ENCODE measurements at regions not wholly inside any gene's neighbourhood (a gene's known extent, or its start where the extent isn't known, plus 50 kb on each side); places are given as distances from the start of the nearest gene placed in this dataset.

DNA sequence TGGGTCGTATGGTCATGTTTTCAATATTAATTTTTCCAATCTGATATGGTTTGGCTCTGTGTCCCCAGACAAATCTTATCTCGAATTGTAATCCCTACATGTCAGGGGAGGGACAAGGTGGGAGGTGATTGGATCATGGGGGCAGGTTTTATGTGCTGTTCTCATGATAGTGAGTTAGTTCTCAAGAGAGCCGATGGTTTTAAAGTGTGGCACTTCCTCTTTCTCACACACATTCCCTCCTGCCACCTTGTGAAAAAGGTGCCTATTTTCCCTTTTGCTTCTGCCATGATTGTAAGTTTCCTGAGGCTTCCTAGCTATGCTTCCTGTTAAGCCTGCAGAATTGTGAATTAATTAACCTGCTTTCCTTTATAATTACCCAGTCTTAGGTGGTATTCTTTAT lies 309.1 kb upstream of the GRIN3A start:
- Histone ChIP-seq H3K79me2 (ENCODE audit: control insufficient read depth, insufficient read depth, low read length) (no peaks in the 10 kb centered on the region), H3K4me1 (ENCODE audit: control insufficient read depth in 2 of 2, insufficient read depth in 2 of 2, low read length in 2 of 2) (no peaks in the 10 kb centered on the region), H3K4me2 (replicated peaks; ENCODE audit: low read depth, low read length, poor library complexity, severe bottlenecking) (no peak overlapping the region), H3K9ac (ENCODE audit: low read length) (no peak overlapping the region), H3K36me3 (replicated peaks in 1 of 2; ENCODE audit: control extremely low read depth in 1 of 2, control insufficient read depth in 1 of 2, extremely low read depth in 1 of 2, insufficient read depth in 2 of 2, low read length in 1 of 2) (no peaks in the 10 kb centered on the region), H4K20me1 (ENCODE audit: control insufficient read depth, insufficient read depth, low read length, poor library complexity, severe bottlenecking) (no peaks in the 10 kb centered on the region), H3K9me3 (ENCODE audit: control extremely low read depth in 1 of 3, control insufficient read depth in 2 of 3, insufficient read depth in 1 of 3, low read length in 2 of 3) (no peaks in the 10 kb centered on the region), H3K27ac (ENCODE audit: low read length in 2 of 2) (no peak overlapping the region), H2AFZ (ENCODE audit: insufficient read depth, low read depth, low read length, poor library complexity, severe bottlenecking) (no peak overlapping the region), H3K27me3 (replicated peaks in 1 of 4; ENCODE audit: control extremely low read depth in 1 of 4, control insufficient read depth in 3 of 4, insufficient read depth in 4 of 4, low read length in 3 of 4) (no peaks in the 10 kb centered on the region), H3K4me3 (ENCODE audit: control extremely low read depth in 1 of 5, extremely low read depth in 1 of 5, insufficient read depth in 1 of 5, low read depth in 2 of 5, low read length in 4 of 5) (no peak overlapping the region)
- no peak overlapping the region for H3K27ac Mint-ChIP-seq
- WGBS (ENCODE audit: insufficient coverage): no CpG with 5 or more reads among the region's 3 CpGs
- ChIA-PET CTCF (no interaction called here), POLR2A (no interaction called here)
- DNase-seq: no peak
- TF ChIP-seq EZH2 (IDR thresholded peaks at IDR 0.05; ENCODE audit: borderline replicate concordance, insufficient read depth, low read depth, low read length, poor library complexity, severe bottlenecking): no peak
- TF ChIP-seq, protein P1, sequence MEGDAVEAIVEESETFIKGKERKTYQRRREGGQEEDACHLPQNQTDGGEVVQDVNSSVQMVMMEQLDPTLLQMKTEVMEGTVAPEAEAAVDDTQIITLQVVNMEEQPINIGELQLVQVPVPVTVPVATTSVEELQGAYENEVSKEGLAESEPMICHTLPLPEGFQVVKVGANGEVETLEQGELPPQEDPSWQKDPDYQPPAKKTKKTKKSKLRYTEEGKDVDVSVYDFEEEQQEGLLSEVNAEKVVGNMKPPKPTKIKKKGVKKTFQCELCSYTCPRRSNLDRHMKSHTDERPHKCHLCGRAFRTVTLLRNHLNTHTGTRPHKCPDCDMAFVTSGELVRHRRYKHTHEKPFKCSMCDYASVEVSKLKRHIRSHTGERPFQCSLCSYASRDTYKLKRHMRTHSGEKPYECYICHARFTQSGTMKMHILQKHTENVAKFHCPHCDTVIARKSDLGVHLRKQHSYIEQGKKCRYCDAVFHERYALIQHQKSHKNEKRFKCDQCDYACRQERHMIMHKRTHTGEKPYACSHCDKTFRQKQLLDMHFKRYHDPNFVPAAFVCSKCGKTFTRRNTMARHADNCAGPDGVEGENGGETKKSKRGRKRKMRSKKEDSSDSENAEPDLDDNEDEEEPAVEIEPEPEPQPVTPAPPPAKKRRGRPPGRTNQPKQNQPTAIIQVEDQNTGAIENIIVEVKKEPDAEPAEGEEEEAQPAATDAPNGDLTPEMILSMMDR (IDR thresholded peaks at IDR 0.05): no peak
- H3K4me3 Mint-ChIP-seq: no peak overlapping the region
- H3K27me3 Mint-ChIP-seq: no peaks in the 10 kb centered on the region
- intact Hi-C loops (cut with micrococcal nuclease): no loop called here
- ATAC-seq (ENCODE audit: low read depth): no peak
- H3K4me1 Mint-ChIP-seq: peaks cover 9% of the 10 kb centered on the region
- no peaks in the 10 kb centered on the region for H3K9me3 Mint-ChIP-seq (ENCODE audit: insufficient read depth)

DNA sequence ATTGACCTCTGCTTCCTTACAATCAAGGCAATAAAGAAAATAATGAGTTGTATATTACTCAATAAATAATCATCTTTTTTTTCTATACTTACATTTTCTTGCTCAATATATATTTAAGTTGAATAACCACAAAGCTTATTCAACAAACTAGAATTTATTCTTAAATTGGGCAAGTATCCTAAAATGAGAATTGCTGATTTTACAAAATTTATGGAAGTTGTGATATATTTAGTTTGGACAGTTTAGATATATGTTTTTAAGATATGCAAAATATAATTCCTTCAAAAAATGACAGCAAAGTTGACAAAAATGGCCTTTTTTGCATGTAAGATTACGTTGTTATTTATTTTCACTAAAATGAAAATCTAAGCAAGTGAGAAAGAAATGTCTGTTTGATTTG lies 305.7 kb upstream of the GRIN3A start:
- H3K36me3 ChIP-seq (replicated peaks in 1 of 2; ENCODE audit: control extremely low read depth in 1 of 2, control insufficient read depth in 1 of 2, extremely low read depth in 1 of 2, insufficient read depth in 2 of 2, low read length in 1 of 2): no peaks in the 10 kb centered on the region
- no peak for ATAC-seq (ENCODE audit: low read depth)
- ChIA-PET CTCF (no interaction called here), POLR2A (no interaction called here)
- no peaks in the 10 kb centered on the region for H3K27me3 Mint-ChIP-seq
- no peak overlapping the region for H3K27ac Mint-ChIP-seq
- H3K9me3 Mint-ChIP-seq (ENCODE audit: insufficient read depth): no peaks in the 10 kb centered on the region
- H2AFZ ChIP-seq (ENCODE audit: insufficient read depth, low read depth, low read length, poor library complexity, severe bottlenecking): no peak overlapping the region
- H3K9me3 ChIP-seq (ENCODE audit: control extremely low read depth in 1 of 3, control insufficient read depth in 2 of 3, insufficient read depth in 1 of 3, low read length in 2 of 3): no peaks in the 10 kb centered on the region
- no peak overlapping the region for H3K4me3 Mint-ChIP-seq
- H3K79me2 ChIP-seq (ENCODE audit: control insufficient read depth, insufficient read depth, low read length): no peaks in the 10 kb centered on the region
- no peaks in the 10 kb centered on the region for H3K27me3 ChIP-seq (replicated peaks in 1 of 4; ENCODE audit: control extremely low read depth in 1 of 4, control insufficient read depth in 3 of 4, insufficient read depth in 4 of 4, low read length in 3 of 4)
- intact Hi-C loops (cut with micrococcal nuclease): no loop called here
- H3K4me3 ChIP-seq (ENCODE audit: control extremely low read depth in 1 of 5, extremely low read depth in 1 of 5, insufficient read depth in 1 of 5, low read depth in 2 of 5, low read length in 4 of 5): no peak overlapping the region
- TF ChIP-seq, protein P1 (IDR thresholded peaks at IDR 0.05): no peak
- no peak for TF ChIP-seq EZH2 (IDR thresholded peaks at IDR 0.05; ENCODE audit: borderline replicate concordance, insufficient read depth, low read depth, low read length, poor library complexity, severe bottlenecking)
- no peak overlapping the region for H3K4me2 ChIP-seq (replicated peaks; ENCODE audit: low read depth, low read length, poor library complexity, severe bottlenecking)
- H4K20me1 ChIP-seq (ENCODE audit: control insufficient read depth, insufficient read depth, low read length, poor library complexity, severe bottlenecking): no peaks in the 10 kb centered on the region
- H3K27ac ChIP-seq (ENCODE audit: low read length in 2 of 2): no peak overlapping the region
- no peak overlapping the region for H3K9ac ChIP-seq (ENCODE audit: low read length)
- no peaks in the 10 kb centered on the region for H3K4me1 ChIP-seq (ENCODE audit: control insufficient read depth in 2 of 2, insufficient read depth in 2 of 2, low read length in 2 of 2)
- no peaks in the 10 kb centered on the region for H3K4me1 Mint-ChIP-seq
- DNase-seq: no peak
- WGBS (ENCODE audit: insufficient coverage): no CpG with 5 or more reads among the region's 1 CpG

Measured in B cell (primary cell).